Left kidney (tissue), 1 donor: ENCODE measurements at regions not wholly inside any gene's neighbourhood (a gene's known extent, or its start where the extent isn't known, plus 50 kb on each side); places are given as distances from the start of the nearest gene placed in this dataset.

ENCODE experiments used
- DNase-seq: peaks from one replicate; pipeline ENCODE4 v3.0.0-alpha.2; 2013

GRCh38 chr2:152874955-152875354 lies 156.5 kb downstream of the ARL6IP6 start:
- no peak for DNase-seq

GRCh38 chr2:152870239-152870638 lies 151.8 kb downstream of the ARL6IP6 start:
- DNase-seq: no peak

- no peak for DNase-seq
These were observed 149.0 kb downstream of the ARL6IP6 start for GRCh38 chr2:152867397-152867796.

- no peak for DNase-seq
These were observed 146.3 kb downstream of the ARL6IP6 start for GRCh38 chr2:152864601-152865149.

GRCh38 chr2:152863826-152864225 lies 145.4 kb downstream of the ARL6IP6 start:
- DNase-seq: no peak

GRCh38 chr2:152861349-152861942 lies 143.0 kb downstream of the ARL6IP6 start:
- DNase-seq: peak; percentile 3

- DNase-seq: no peak
These were observed 140.3 kb downstream of the ARL6IP6 start for GRCh38 chr2:152858594-152859265.

GRCh38 chr2:152846697-152847470 lies 128.5 kb downstream of the ARL6IP6 start:
- DNase-seq: no peak

- DNase-seq: no peak
These were observed 117.3 kb downstream of the ARL6IP6 start for GRCh38 chr2:152835674-152836073.

- DNase-seq: no peak
These were observed 109.5 kb downstream of the ARL6IP6 start for GRCh38 chr2:152827944-152828343.

GRCh38 chr2:152826581-152827279 lies 108.3 kb downstream of the ARL6IP6 start:
- no peak for DNase-seq

- no peak for DNase-seq
These were observed 107.4 kb downstream of the ARL6IP6 start for GRCh38 chr2:152825834-152826233.

- no peak for DNase-seq
These were observed 105.5 kb downstream of the ARL6IP6 start for GRCh38 chr2:152823905-152824304.

GRCh38 chr2:152822676-152823075 lies 104.3 kb downstream of the ARL6IP6 start:
- no peak for DNase-seq

- no peak for DNase-seq
These were observed 101.6 kb downstream of the ARL6IP6 start for GRCh38 chr2:152820048-152820447.

GRCh38 chr2:152815634-152816257 lies 97.3 kb downstream of the ARL6IP6 start:
- DNase-seq: no peak

- DNase-seq: no peak
These were observed 96.1 kb downstream of the ARL6IP6 start for GRCh38 chr2:152814475-152815030.

GRCh38 chr2:152813351-152813750 lies 94.9 kb downstream of the ARL6IP6 start:
- no peak for DNase-seq
